Ascending aorta (tissue), 2 donors: ENCODE measurements at regions not wholly inside any gene's neighbourhood (a gene's known extent, or its start where the extent isn't known, plus 50 kb on each side); places are given as distances from the start of the nearest gene placed in this dataset.

Experiments used
- DNase-seq, 2 donors: peaks; one replicate each; pipeline ENCODE4 v3.0.0-alpha.2; 2019; ENCODE audit warnings: low spot score in 2 of 2
- H3K27ac ChIP-seq, 2 donors: fragments of 200-600 bp; sonication (generic); one replicate each; pipeline ENCODE4 v1.5.1; 2016 to 2017; ENCODE audit warnings: mild to moderate bottlenecking in 1 of 2
- H3K27me3 ChIP-seq: fragments of 200-600 bp; sonication (generic); one replicate; pipeline ENCODE4 v1.5.1; 2017
- H3K36me3 ChIP-seq, 2 donors: fragments of 200-600 bp; sonication (generic); one replicate each; pipeline ENCODE4 v1.5.1; 2016
- H3K4me1 ChIP-seq, 2 donors: fragments of 200-600 bp; sonication (generic); one replicate each; pipeline ENCODE4 v1.5.1; 2016 to 2017; ENCODE audit warnings: mild to moderate bottlenecking in 1 of 2
- H3K4me3 ChIP-seq, 2 donors: fragments of 200-600 bp; sonication (generic); one replicate each; pipeline ENCODE4 v1.5.1; 2016 to 2017; ENCODE audit warnings: mild to moderate bottlenecking in 1 of 2
- H3K9me3 ChIP-seq, 2 donors: fragments of 200-600 bp; sonication (generic); one replicate each; pipeline ENCODE4 v1.5.1; 2016
- intact Hi-C: fragments of 100-400 bp; cut with DNase I; formaldehyde crosslinking; loops from one replicate; pipeline ENCODE4 v1.15.1; 2023
- TF ChIP-seq, protein P1 (sequence below), 3 experiments: fragments of 200-600 bp in 2 of 3; fragments of 450-650 bp in 1 of 3; sonication (generic) in 2 of 3; IDR thresholded peaks; one replicate each; pipeline ENCODE4 v1.5.1; 2016 to 2019; ENCODE audit warnings: antibody characterized with exemption in 3 of 3, mild to moderate bottlenecking in 1 of 3, moderate library complexity in 1 of 3

DNA sequence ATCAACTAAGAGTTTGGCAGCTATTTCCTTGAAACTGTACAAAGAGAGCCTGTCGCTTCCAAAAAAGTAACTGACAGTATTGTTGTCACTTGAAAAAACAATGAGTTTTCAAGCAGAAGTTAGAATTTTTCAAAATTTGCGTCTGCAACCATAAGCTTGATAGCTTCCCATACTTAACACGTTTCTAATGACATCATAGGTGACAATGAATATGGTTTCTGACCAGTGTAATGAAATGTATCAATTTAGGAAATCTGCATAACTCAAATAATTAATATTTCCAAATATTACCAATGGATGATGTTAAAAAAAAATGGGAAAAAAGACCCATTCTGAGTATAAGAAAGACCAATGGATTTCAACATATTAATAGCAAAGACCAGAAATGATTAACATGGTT is 165.4 kb upstream of the CRY1 start:
- no peak for DNase-seq
- no peak overlapping the region for H3K4me3 ChIP-seq
- TF ChIP-seq, protein P1, sequence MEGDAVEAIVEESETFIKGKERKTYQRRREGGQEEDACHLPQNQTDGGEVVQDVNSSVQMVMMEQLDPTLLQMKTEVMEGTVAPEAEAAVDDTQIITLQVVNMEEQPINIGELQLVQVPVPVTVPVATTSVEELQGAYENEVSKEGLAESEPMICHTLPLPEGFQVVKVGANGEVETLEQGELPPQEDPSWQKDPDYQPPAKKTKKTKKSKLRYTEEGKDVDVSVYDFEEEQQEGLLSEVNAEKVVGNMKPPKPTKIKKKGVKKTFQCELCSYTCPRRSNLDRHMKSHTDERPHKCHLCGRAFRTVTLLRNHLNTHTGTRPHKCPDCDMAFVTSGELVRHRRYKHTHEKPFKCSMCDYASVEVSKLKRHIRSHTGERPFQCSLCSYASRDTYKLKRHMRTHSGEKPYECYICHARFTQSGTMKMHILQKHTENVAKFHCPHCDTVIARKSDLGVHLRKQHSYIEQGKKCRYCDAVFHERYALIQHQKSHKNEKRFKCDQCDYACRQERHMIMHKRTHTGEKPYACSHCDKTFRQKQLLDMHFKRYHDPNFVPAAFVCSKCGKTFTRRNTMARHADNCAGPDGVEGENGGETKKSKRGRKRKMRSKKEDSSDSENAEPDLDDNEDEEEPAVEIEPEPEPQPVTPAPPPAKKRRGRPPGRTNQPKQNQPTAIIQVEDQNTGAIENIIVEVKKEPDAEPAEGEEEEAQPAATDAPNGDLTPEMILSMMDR (IDR thresholded peaks at IDR 0.05) = no peak
- no peak overlapping the region for H3K27ac ChIP-seq
- no peaks in the 10 kb centered on the region for H3K4me1 ChIP-seq
- no peaks in the 10 kb centered on the region for H3K27me3 ChIP-seq
- no peaks in the 10 kb centered on the region for H3K36me3 ChIP-seq
- no peaks in the 10 kb centered on the region for H3K9me3 ChIP-seq
- intact Hi-C loops = no loop called here

DNA sequence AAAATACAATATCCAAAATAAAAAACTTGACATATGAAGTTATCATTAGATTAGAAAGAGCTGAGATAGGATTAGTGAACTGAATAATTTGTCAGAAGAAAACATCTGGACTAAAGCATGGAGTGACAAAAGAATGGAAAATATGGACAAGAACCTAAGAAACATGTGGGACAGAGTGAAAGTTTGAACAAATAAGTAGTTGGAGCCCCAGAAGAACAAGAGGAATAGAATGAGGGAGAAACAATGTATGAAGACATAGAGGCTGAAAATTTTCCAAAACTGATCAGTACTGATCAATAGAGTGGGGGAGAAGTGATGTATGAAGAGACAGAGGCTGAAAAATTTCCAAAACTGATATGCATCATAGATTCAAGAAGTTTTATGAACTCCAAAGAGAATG is 170.6 kb upstream of the CRY1 start:
- intact Hi-C loops = no loop called here
- no peaks in the 10 kb centered on the region for H3K27me3 ChIP-seq
- H3K9me3 ChIP-seq = no peaks in the 10 kb centered on the region
- DNase-seq = no peak
- no peak overlapping the region for H3K4me3 ChIP-seq
- H3K27ac ChIP-seq = no peak overlapping the region
- H3K36me3 ChIP-seq = no peaks in the 10 kb centered on the region
- H3K4me1 ChIP-seq = no peaks in the 10 kb centered on the region
- TF ChIP-seq, protein P1 (IDR thresholded peaks at IDR 0.05) = no peak

DNA sequence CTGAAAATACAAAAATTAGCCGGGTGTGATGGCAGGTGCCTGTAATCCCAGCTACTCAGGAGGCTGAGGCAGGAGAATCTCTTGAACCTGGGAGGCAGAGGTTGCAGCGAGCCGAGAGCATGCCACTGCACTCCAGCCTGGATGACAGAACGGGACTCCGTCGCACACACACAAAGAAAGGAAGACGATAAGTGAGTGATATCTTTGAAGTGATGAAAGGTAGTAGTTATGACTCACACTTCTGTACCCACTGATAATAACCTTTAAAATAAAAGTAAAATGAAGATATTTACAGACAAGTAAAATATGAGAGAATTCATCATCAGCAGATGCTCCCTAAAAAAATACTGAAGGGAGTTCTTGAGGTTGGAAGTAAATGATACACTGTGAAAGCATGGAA is 171.3 kb upstream of the CRY1 start:
- H3K36me3 ChIP-seq = no peaks in the 10 kb centered on the region
- intact Hi-C loops = no loop called here
- no peaks in the 10 kb centered on the region for H3K4me1 ChIP-seq
- H3K27me3 ChIP-seq = no peaks in the 10 kb centered on the region
- no peak overlapping the region for H3K27ac ChIP-seq
- DNase-seq = no peak
- no peaks in the 10 kb centered on the region for H3K9me3 ChIP-seq
- no peak overlapping the region for H3K4me3 ChIP-seq
- TF ChIP-seq, protein P1 (IDR thresholded peaks at IDR 0.05) = no peak

DNA sequence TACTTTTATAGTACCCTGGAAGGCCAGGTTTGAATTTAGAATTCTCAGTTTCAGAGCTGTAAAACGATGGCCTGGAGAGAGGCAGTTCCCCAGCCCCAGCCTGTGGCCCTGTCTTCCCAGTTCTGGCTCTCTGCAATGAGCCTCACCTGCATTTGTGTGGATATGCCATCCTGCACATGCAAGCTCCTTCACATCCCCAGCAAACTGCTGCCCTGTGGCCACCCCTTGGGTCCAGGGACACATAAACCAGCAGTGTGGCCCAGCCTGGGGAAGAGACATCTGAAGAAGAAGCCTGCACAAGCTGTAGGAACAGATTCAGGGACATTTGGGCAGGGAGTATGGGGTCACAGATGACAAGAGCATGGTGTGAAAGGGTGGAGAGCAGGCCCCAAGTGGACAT is 174.3 kb upstream of the CRY1 start:
- no peak overlapping the region for H3K27ac ChIP-seq
- no peaks in the 10 kb centered on the region for H3K36me3 ChIP-seq
- TF ChIP-seq, protein P1 (IDR thresholded peaks at IDR 0.05) = no peak
- intact Hi-C loops = no loop called here
- H3K9me3 ChIP-seq = no peaks in the 10 kb centered on the region
- no peak overlapping the region for H3K4me3 ChIP-seq
- H3K4me1 ChIP-seq = no peaks in the 10 kb centered on the region
- no peak for DNase-seq
- H3K27me3 ChIP-seq = no peaks in the 10 kb centered on the region

DNA sequence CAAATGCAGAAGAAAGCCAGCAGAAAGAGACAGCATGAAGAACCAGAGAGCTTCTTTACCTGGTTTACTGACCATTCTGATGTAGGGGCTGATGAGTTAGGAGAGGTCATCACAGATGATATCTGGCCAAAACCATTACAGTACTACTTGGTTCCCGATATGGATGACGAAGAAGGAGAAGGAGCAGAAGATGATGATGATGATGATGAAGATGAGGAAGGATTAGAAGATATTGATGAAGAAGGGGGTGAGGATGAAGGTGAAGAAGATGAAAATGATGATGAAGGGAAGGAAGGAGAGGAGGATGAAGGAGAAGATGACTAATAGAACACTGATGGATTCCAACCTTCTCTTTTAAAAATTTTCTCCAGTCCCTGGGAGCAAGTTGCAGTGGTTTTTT is 178.2 kb upstream of the CRY1 start:
- Histone ChIP-seq H3K4me1 (no peaks in the 10 kb centered on the region), H3K27ac (no peak overlapping the region), H3K27me3 (no peaks in the 10 kb centered on the region), H3K9me3 (no peaks in the 10 kb centered on the region), H3K36me3 (no peaks in the 10 kb centered on the region), H3K4me3 (no peak overlapping the region)
- intact Hi-C loops = no loop called here
- DNase-seq = no peak
- TF ChIP-seq, protein P1 (IDR thresholded peaks at IDR 0.05) = no peak

DNA sequence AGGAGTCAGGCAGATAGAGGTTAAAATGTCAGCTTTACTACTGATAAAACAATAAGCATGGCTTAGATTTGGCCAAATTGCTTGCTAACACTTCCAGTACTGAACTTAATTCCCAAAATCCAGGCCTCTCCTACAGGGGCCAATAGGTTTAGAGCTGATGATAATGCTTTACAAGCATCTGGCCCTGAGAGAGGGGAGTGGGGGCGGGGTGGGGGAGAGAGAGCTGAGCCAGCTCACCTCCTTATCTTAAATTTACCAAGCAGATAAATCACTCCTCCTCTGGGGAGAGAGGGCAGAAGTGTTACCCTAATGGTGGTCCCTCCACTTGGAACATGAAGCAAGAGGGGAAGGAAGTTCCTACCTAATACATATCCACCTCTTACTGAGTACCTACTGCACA is 182.2 kb upstream of the CRY1 start:
- no peaks in the 10 kb centered on the region for H3K36me3 ChIP-seq
- H3K9me3 ChIP-seq = no peaks in the 10 kb centered on the region
- no peaks in the 10 kb centered on the region for H3K27me3 ChIP-seq
- H3K4me3 ChIP-seq = no peak overlapping the region
- intact Hi-C loops = no loop called here
- H3K27ac ChIP-seq = no peak overlapping the region
- no peaks in the 10 kb centered on the region for H3K4me1 ChIP-seq
- TF ChIP-seq, protein P1 (IDR thresholded peaks at IDR 0.05) = no peak
- DNase-seq = no peak
